ENCODE measurements at regions not wholly inside any gene's neighbourhood (a gene's known extent, or its start where the extent isn't known, plus 50 kb on each side); places are given as distances from the start of the nearest gene placed in this dataset.

DNA sequence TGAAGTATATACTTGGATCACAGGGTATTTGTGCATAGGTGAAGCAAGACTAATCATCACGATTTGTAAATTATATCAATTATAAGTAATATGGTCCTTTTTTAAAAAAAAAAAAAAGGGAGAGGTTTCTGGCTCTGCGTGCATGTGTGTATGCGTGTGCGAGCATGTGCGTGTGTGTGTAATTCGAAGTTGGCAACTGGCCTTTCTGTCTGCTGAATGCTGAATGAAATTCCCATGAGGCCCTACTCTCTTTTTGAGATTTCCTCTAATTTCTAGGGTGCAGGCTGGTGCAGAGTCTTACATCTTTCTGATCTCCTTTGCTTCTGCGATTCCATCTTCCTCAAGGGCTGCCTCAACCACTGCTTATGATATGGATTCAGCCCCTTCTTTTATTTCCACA lies 212.2 kb downstream of the URB2 start:
- H3K4me3 ChIP-seq (ENCODE audit: low read length), result no peak overlapping the region
- TF ChIP-seq, protein P1, sequence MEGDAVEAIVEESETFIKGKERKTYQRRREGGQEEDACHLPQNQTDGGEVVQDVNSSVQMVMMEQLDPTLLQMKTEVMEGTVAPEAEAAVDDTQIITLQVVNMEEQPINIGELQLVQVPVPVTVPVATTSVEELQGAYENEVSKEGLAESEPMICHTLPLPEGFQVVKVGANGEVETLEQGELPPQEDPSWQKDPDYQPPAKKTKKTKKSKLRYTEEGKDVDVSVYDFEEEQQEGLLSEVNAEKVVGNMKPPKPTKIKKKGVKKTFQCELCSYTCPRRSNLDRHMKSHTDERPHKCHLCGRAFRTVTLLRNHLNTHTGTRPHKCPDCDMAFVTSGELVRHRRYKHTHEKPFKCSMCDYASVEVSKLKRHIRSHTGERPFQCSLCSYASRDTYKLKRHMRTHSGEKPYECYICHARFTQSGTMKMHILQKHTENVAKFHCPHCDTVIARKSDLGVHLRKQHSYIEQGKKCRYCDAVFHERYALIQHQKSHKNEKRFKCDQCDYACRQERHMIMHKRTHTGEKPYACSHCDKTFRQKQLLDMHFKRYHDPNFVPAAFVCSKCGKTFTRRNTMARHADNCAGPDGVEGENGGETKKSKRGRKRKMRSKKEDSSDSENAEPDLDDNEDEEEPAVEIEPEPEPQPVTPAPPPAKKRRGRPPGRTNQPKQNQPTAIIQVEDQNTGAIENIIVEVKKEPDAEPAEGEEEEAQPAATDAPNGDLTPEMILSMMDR (IDR thresholded peaks at IDR 0.05; ENCODE audit: insufficient read depth, low read depth, low read length, missing control alignments), result no peak
- DNase-seq (ENCODE audit: low read depth), result no peak

DNA sequence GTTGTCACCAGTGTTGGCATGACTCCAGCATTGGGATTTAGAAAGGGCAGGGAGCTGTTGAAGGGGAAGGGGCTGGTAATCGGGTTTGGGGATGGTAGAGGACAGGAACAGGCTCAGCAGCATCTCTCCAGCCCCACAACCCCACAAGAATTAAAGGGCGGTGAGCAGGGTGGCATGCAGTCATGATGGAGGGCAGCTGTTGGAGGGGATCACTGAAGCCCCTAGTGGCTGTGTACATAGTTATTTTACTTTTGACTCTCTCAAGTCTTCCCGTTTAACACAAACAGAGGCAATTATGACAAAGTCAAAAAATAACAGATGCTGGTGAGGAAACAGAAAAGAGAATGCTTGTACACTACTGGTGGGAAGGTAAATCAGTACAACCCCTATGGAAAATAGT lies 213.8 kb downstream of the URB2 start:
- no peak overlapping the region for H3K4me3 ChIP-seq (ENCODE audit: low read length)
- TF ChIP-seq, protein P1 (IDR thresholded peaks at IDR 0.05; ENCODE audit: insufficient read depth, low read depth, low read length, missing control alignments), result no peak
- no peak for DNase-seq (ENCODE audit: low read depth)

DNA sequence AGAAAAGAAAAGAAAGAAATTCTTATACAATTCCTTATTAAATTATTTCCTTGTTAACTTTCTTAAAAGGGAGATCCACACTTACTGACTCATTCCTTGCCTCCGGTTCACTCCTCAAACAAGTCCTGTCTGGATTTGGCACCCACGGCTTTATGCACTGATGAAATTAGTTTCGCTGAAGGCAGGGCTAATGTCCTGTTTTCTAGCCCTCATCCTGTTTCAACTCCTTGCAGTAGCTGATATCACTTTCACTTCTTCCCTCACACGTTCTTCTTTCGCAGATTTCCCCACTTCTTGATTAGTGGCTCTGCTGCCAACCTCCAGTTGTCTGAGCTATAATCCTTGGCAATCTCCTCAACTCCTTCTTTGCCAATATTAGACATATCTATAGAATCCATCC lies 215.2 kb downstream of the URB2 start:
- DNase-seq (ENCODE audit: low read depth), result peak; percentile 95
- TF ChIP-seq, protein P1 (IDR thresholded peaks at IDR 0.05; ENCODE audit: insufficient read depth, low read depth, low read length, missing control alignments), result no peak
- no peak overlapping the region for H3K4me3 ChIP-seq (ENCODE audit: low read length)

DNA sequence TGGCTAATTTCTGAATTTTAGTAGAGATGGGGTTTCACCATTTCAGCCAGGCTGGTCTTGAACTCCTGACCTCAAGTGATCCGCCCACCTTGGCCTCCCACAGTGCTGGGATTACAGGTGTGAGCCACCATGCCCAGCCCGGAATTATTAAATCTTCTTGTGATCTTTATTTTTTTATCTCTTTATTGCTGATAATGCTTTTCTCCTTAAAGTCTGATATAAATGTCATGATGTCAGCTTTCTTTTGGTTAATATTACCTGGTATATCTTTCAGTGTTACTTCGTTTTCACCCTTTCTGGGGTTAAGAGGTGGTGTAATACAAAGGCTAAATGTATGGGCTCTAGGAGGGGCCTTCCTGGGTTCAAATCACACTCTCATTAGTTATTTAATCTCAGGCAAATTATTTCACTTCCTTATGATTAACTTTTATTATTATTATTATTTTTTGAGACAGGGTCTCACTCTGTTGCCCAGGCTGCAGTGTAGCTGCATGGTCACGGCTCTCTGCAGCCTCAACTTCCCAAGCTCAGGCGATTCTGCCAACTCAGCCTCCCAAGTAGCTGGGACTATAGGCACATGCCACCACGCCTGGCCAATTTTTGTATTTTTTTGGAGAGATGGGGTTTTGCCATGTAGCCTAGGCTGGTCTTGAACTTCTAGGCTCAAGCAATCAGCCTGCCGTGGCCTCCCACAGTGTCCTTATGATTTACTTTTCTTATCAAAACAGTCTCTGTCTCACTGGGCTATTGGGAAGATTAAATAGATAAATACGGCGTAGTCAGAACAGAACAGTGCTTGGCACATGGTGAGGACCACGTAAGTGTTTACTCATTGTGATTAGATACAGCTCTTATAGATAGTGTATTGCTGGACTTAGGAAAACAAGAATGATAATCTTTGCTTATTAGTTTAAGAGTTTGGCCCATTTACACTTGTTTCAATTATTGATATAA lies 216.5 kb downstream of the URB2 start:
- no peak for DNase-seq (ENCODE audit: low read depth)
- TF ChIP-seq, protein P1 (IDR thresholded peaks at IDR 0.05; ENCODE audit: insufficient read depth, low read depth, low read length, missing control alignments), result no peak
- no peak overlapping the region for H3K4me3 ChIP-seq (ENCODE audit: low read length)

DNA sequence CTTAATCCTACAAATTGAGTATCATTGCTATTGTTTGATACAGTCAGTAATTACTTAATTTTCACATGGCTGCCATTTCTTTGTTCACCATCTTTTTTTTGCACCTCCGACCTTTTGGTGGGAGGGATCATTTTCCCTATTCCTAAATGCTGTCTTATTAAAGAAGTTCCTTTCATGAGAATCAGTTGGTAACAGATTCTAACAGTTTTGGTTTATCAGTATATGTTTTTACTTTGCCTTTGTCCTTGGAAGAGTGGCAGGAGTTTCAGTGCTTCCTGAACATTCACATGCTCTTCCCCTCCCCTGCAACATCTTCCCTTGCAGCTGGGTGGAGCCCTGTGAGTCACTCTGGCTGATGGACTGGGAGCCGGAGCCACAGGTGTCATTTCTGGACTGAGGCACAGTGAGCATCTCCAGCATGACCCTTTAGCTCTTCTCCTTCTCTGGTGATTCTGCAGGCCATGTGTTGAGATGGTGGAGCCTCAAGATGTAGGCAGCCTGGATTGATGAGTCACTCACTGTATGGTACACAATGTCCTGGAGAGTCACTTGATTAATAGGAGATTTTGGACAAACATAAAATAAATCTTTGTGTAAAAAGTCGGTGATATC lies 217.7 kb downstream of the URB2 start:
- peak; percentile 75 for DNase-seq (ENCODE audit: low read depth)
- TF ChIP-seq, protein P1 (IDR thresholded peaks at IDR 0.05; ENCODE audit: insufficient read depth, low read depth, low read length, missing control alignments), result peak; percentile 41
- no peak overlapping the region for H3K4me3 ChIP-seq (ENCODE audit: low read length)

DNA sequence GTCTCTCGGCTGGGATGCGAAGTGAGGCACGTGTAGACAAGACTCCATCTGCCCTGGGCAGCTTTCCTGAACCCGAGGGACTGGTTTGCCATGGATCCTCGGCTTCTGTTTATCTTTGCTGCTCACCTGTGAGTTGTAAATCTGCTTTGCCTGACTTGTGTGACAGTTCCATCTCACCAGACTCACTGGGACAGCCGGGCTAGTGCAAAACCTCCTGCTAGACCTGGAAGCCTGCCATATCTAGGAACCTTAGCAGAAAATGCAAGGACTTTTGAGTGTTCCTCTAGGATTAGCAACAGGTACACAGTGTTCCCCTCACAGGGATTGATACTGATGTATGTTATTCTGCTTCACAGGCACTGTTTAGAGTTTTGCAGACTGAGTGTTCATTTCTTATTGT lies 218.6 kb downstream of the URB2 start:
- H3K4me3 ChIP-seq (ENCODE audit: low read length), result no peak overlapping the region
- TF ChIP-seq, protein P1 (IDR thresholded peaks at IDR 0.05; ENCODE audit: insufficient read depth, low read depth, low read length, missing control alignments), result no peak
- DNase-seq (ENCODE audit: low read depth), result peak; percentile 32
